ENCODE measurements at regions not wholly inside any gene's neighbourhood (a gene's known extent, or its start where the extent isn't known, plus 50 kb on each side); places are given as distances from the start of the nearest gene placed in this dataset.

DNA sequence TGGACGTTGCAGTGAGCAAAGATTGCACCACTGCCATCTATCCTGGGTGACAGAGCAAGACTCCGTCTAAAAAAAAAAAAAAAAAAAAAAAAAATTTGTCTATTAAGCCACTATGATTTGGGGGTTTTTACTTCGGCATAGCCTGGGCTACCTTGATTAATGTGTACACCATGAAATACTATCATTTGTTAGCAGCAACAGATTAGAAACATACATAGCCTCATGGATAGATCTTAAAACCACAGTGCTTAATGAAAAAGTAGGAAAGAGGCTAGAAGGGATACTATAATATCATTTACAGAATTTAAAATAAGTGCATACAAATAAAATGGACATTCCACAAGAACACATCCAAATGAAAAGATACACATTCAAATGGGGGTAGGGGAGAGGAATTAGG is 77.3 kb upstream of the IL6 start:
- H3K9me3 ChIP-seq (ENCODE audit: low read depth) = peaks cover 11% of the 10 kb centered on the region
- DNase-seq (ENCODE audit: low spot score) = no peak
- no peak overlapping the region for H3K4me3 ChIP-seq
- no peak overlapping the region for H3K27ac Mint-ChIP-seq
- H3K36me3 Mint-ChIP-seq = no peaks in the 10 kb centered on the region
- H3K4me3 Mint-ChIP-seq = no peak overlapping the region
- no peak overlapping the region for H3K9ac ChIP-seq
- TF ChIP-seq EZH2 (IDR thresholded peaks at IDR 0.05) (no peak), EZH2phosphoT487 (IDR thresholded peaks at IDR 0.05) (no peak)
- TF ChIP-seq, protein P1, sequence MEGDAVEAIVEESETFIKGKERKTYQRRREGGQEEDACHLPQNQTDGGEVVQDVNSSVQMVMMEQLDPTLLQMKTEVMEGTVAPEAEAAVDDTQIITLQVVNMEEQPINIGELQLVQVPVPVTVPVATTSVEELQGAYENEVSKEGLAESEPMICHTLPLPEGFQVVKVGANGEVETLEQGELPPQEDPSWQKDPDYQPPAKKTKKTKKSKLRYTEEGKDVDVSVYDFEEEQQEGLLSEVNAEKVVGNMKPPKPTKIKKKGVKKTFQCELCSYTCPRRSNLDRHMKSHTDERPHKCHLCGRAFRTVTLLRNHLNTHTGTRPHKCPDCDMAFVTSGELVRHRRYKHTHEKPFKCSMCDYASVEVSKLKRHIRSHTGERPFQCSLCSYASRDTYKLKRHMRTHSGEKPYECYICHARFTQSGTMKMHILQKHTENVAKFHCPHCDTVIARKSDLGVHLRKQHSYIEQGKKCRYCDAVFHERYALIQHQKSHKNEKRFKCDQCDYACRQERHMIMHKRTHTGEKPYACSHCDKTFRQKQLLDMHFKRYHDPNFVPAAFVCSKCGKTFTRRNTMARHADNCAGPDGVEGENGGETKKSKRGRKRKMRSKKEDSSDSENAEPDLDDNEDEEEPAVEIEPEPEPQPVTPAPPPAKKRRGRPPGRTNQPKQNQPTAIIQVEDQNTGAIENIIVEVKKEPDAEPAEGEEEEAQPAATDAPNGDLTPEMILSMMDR (IDR thresholded peaks at IDR 0.05) = no peak
- no peak overlapping the region for H3K27ac ChIP-seq
- H4K20me1 ChIP-seq (ENCODE audit: low read depth) = no peaks in the 10 kb centered on the region
- peaks cover 6% of the 10 kb centered on the region for H3K4me1 ChIP-seq
- no peak overlapping the region for H2AFZ ChIP-seq (replicated peaks)
- H3K9me3 Mint-ChIP-seq = peaks cover 35% of the 10 kb centered on the region
- peaks cover 3% of the 10 kb centered on the region for H3K27me3 Mint-ChIP-seq (ENCODE audit: insufficient read depth, low read depth)
- H3K4me1 Mint-ChIP-seq = peaks cover 8% of the 10 kb centered on the region
- no peak overlapping the region for H3K4me2 ChIP-seq
- no peaks in the 10 kb centered on the region for H3F3A ChIP-seq (ENCODE audit: low read depth)
- no peaks in the 10 kb centered on the region for H3K79me2 ChIP-seq (ENCODE audit: low read depth)
- H3K27me3 ChIP-seq = no peaks in the 10 kb centered on the region
- no peaks in the 10 kb centered on the region for H3K36me3 ChIP-seq

DNA sequence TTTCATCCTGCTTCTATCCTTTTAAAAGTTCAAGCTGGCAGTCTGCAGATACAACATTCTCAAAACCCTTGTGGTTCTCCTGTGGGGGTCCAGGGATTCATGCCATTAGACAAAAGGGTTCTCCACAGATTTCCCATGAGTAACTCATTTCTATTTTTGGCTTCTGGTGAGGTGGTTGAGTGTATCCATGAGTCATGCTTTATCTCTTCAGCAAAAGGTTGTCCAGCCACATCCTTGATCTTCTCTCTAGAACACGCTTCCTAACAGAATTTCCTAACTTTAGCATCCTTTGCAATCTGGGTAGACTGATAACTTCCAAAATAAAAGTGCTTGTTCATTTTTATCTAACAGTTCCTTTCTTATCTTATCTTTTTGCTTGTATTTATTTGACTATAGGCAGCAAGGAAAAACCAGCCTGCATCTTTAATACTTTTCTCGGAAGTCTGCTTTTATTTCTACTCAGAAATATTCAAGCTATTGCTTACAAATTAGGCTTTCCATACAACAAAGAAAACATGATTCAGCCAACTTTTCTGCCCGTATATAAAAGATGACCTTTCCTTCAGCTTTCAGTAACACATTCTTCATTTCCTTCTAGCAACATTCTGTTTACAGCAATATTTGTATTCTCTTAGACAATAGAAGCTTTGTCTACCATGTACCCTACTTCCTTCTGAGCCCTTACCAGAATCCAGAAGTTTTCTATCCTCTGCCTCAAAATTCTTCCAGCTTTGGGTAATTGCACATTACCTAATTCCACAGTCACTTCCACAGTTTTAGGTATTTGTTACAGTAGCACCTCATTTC is 79.3 kb upstream of the IL6 start:
- H3K27me3 Mint-ChIP-seq (ENCODE audit: insufficient read depth, low read depth) = peaks cover 3% of the 10 kb centered on the region
- no peak for DNase-seq (ENCODE audit: low spot score)
- TF ChIP-seq EZH2 (IDR thresholded peaks at IDR 0.05) = no peak
- TF ChIP-seq EZH2phosphoT487 (IDR thresholded peaks at IDR 0.05) = no peak
- TF ChIP-seq, protein P1 (IDR thresholded peaks at IDR 0.05) = no peak
- H3K4me3 ChIP-seq = no peak overlapping the region
- H3F3A ChIP-seq (ENCODE audit: low read depth) = no peaks in the 10 kb centered on the region
- H3K27ac ChIP-seq = no peak overlapping the region
- H3K27me3 ChIP-seq = no peaks in the 10 kb centered on the region
- no peak overlapping the region for H3K27ac Mint-ChIP-seq
- H3K4me2 ChIP-seq = no peak overlapping the region
- no peak overlapping the region for H2AFZ ChIP-seq (replicated peaks)
- no peaks in the 10 kb centered on the region for H3K4me1 ChIP-seq
- H3K9ac ChIP-seq = no peak overlapping the region
- peaks cover 21% of the 10 kb centered on the region for H3K9me3 ChIP-seq (ENCODE audit: low read depth)
- no peaks in the 10 kb centered on the region for H4K20me1 ChIP-seq (ENCODE audit: low read depth)
- peaks cover 42% of the 10 kb centered on the region for H3K9me3 Mint-ChIP-seq
- no peak overlapping the region for H3K4me3 Mint-ChIP-seq
- H3K36me3 Mint-ChIP-seq = no peaks in the 10 kb centered on the region
- H3K4me1 Mint-ChIP-seq = no peaks in the 10 kb centered on the region
- no peaks in the 10 kb centered on the region for H3K36me3 ChIP-seq
- H3K79me2 ChIP-seq (ENCODE audit: low read depth) = no peaks in the 10 kb centered on the region

DNA sequence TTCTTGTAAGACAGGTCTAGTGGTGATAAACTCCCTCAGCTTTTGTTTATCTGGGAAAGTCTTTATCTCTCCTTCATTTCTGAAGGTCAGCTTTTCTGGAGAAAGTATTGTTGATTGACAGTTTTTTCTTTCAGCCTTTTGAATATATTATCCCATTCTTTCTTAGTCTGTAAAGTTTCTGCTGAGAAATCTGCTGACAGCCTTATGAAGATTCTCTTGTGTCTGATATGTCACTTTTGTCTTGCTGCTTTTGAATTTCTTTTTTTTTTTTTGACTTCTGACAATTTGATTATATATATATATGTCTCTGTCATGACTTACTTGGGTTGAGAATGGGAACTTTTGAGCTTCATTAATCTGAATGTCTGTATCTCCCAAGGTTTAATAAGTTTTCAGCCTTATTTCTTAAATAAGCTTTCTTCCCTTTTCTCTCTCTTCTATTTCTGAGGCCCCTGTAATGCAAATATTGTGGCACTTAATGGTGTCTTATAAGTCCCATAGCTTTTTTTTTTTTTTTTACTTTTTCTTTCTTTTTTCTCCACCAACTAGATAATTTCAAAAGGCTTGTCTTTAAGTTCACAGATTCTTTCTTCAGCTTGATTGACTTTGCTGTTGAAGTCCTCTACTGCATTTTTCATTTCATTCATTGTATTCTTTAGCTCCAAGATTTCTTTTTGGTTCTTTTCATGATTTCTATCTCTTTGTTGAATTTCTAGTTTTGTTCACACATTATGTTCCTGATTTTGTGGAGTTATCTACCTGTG is 81.4 kb upstream of the IL6 start:
- no peaks in the 10 kb centered on the region for H3K4me1 ChIP-seq
- DNase-seq (ENCODE audit: low spot score) = no peak
- no peak overlapping the region for H3K9ac ChIP-seq
- Mint-ChIP-seq H3K36me3 (no peaks in the 10 kb centered on the region), H3K9me3 (peaks cover 52% of the 10 kb centered on the region), H3K27ac (no peak overlapping the region), H3K4me3 (no peak overlapping the region), H3K4me1 (no peaks in the 10 kb centered on the region), H3K27me3 (ENCODE audit: insufficient read depth, low read depth) (peaks cover 3% of the 10 kb centered on the region)
- H3K9me3 ChIP-seq (ENCODE audit: low read depth) = peaks cover 29% of the 10 kb centered on the region
- H3K27ac ChIP-seq = no peak overlapping the region
- TF ChIP-seq EZH2 (IDR thresholded peaks at IDR 0.05) = no peak
- no peak overlapping the region for H3K4me2 ChIP-seq
- H3K4me3 ChIP-seq = no peak overlapping the region
- H3K36me3 ChIP-seq = peaks cover 4% of the 10 kb centered on the region
- no peak overlapping the region for H2AFZ ChIP-seq (replicated peaks)
- H4K20me1 ChIP-seq (ENCODE audit: low read depth) = no peaks in the 10 kb centered on the region
- H3F3A ChIP-seq (ENCODE audit: low read depth) = no peaks in the 10 kb centered on the region
- H3K79me2 ChIP-seq (ENCODE audit: low read depth) = no peaks in the 10 kb centered on the region
- H3K27me3 ChIP-seq = no peaks in the 10 kb centered on the region

DNA sequence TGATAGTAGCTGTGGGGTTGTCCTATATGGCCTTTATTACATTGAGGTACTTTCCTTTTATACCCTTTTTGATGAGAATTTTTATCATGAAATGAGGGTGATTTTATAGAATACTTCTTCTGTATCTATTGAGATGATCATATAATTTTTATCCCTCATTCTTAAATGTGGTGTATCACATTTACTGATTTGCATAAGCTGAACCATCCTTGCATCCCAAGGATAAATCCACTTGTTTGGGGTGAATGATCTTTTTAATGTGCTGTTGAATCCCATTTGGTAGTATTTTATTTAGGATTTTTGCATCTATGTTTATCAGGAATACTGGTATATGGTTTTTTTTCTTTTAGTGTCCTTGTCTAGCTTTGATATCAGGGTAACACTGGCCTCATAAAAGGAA is 84.5 kb upstream of the IL6 start:
- no peak overlapping the region for H3K4me2 ChIP-seq
- no peaks in the 10 kb centered on the region for H3K27me3 Mint-ChIP-seq (ENCODE audit: insufficient read depth, low read depth)
- H3F3A ChIP-seq (ENCODE audit: low read depth) = no peaks in the 10 kb centered on the region
- TF ChIP-seq, protein P1 (IDR thresholded peaks at IDR 0.05) = no peak
- TF ChIP-seq EZH2 (IDR thresholded peaks at IDR 0.05) (no peak), EZH2phosphoT487 (IDR thresholded peaks at IDR 0.05) (no peak)
- peaks cover 42% of the 10 kb centered on the region for H3K9me3 Mint-ChIP-seq
- H3K4me1 Mint-ChIP-seq = peaks cover 2% of the 10 kb centered on the region
- no peaks in the 10 kb centered on the region for H3K4me1 ChIP-seq
- no peak overlapping the region for H3K9ac ChIP-seq
- H2AFZ ChIP-seq (replicated peaks) = no peak overlapping the region
- H3K4me3 ChIP-seq = no peak overlapping the region
- no peaks in the 10 kb centered on the region for H3K79me2 ChIP-seq (ENCODE audit: low read depth)
- no peak for DNase-seq (ENCODE audit: low spot score)
- H3K9me3 ChIP-seq (ENCODE audit: low read depth) = peaks cover 29% of the 10 kb centered on the region
- peaks cover 4% of the 10 kb centered on the region for H3K36me3 ChIP-seq
- H3K27ac ChIP-seq = no peak overlapping the region
- H3K27ac Mint-ChIP-seq = no peak overlapping the region
- no peaks in the 10 kb centered on the region for H3K36me3 Mint-ChIP-seq
- H3K27me3 ChIP-seq = no peaks in the 10 kb centered on the region
- H3K4me3 Mint-ChIP-seq = no peak overlapping the region
- H4K20me1 ChIP-seq (ENCODE audit: low read depth) = no peaks in the 10 kb centered on the region
